DMS 273 (cell line): ENCODE measurements at regions not wholly inside any gene's neighbourhood (a gene's known extent, or its start where the extent isn't known, plus 50 kb on each side); places are given as distances from the start of the nearest gene placed in this dataset.

Experiments
- DNase-seq: peaks from one replicate; lab custom pipeline; 2025; ENCODE audit not compliant: unreplicated experiment; lab: John Stamatoyannopoulos, UW

GRCh38 chr11:37830529-37830928 is 1232.5 kb upstream of the RAG2 start:
- DNase-seq, result no peak

DNA sequence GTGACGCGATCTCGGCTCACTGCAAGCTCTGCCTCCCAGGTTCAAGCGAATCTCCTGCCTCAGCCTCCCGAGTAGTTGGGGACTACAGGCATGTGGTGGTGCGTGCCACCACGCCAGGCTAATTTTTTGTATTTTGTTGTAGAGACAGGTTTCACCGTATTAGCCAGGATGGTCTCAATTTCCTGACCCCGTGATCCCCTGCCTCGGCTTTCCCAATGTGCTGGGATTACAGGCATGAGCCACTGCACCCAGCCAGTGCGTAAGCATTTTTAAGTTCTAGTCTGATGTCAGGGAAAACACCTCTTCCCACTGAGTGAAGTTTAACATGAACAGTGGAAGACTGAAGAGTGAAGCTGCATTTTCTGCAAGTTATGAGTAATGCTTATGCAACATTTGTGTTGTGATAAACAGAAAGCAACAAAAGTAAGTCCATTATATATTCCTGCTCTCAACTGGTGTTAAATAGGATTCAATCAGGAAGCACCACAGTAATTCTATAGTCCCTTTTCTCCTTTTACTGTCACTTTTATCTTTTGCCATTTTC is 1219.8 kb upstream of the RAG2 start:
- DNase-seq, result no peak

- DNase-seq, result no peak
Measured at GRCh38 chr11:37812281-37812880, 1214.3 kb upstream of the RAG2 start.

DNA sequence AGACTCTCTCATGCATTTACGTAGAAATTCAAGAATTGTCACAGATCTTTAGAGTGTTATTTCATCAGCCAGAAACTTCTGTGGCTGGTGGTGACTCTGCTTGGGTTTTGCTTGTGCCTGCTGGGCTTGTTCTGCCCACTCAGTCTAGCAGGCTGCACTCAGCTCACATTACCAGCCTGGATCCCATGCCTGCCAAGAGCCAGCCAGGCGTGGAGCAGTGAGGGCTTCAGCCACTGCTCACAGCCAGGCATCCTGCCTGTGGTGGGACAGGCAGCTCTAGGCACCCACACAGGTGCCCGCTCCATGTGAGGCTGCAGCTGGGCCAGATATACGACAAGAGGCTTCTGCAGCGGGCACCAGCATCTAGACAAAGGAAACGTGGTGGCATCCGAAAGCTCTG is 1213.3 kb upstream of the RAG2 start:
- no peak for DNase-seq

DNA sequence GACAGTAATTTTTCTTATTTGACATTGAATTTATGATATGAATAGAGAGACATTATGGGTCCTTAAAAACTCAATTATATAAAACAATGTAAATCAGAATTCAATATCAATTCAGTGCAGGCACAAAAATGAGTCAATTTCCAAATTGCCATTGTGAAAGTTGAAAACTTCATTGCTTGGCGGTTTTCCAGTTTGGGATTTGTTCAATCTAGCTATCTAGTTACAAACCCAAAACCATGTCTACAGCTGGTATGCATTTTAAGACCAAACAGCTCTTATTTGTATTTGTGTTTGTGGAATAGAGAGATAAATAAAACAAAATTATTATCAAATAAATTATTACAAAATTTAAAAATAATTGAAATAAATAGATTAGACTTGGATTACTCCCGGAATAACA is 1206.6 kb upstream of the RAG2 start:
- no peak for DNase-seq

- DNase-seq, result no peak
Measured at GRCh38 chr11:37788141-37788877, 1190.3 kb upstream of the RAG2 start.

DNA sequence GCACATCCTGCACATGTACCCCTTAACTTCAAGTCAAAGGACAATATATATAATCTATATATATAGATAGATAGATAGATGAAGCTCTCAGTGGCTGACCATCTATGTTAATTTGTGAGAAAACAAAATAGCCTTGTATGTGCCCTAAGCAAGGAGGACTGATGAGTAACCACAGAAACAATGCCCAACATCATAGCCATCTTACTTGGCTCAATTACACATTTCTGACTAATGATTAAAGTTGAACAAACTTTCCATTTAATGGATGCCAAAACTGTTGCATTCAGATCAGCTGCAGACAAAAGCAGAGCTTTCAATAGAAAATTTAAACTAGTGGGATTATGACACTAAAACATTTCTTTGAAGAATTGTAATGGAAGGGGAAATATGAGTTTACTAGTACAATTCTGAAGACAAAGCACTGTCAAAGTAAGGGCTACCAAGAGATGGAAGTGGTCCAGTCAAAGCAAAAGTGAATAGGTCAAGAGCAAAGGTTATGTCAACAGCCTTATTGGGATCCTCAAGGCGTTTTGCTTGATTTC is 1188.2 kb upstream of the RAG2 start:
- no peak for DNase-seq

GRCh38 chr11:37774441-37774840 is 1176.4 kb upstream of the RAG2 start:
- DNase-seq, result no peak

DNA sequence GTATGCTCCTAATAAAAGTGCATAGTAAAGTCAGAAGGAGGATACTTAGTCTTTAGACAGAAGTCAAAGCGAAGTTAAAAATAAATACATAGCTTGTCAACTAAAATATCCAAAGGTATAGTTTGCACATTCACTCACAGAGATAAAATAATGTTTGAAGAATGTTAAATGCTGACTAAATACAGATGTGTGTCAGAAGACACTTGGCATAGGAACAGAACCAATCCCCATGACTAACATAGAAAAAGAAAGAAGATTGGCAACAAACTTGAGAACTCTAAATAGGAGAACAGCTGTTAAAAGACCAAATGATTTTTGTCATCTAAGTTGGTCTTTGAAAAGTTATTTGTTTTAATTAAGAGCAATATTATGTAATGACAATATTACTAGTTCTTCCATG is 1172.1 kb upstream of the RAG2 start:
- no peak for DNase-seq

GRCh38 chr11:37762079-37762478 is 1164.0 kb upstream of the RAG2 start:
- no peak for DNase-seq

GRCh38 chr11:37755521-37755920 is 1157.5 kb upstream of the RAG2 start:
- DNase-seq, result no peak

GRCh38 chr11:37748641-37749040 is 1150.6 kb upstream of the RAG2 start:
- DNase-seq, result no peak

DNA sequence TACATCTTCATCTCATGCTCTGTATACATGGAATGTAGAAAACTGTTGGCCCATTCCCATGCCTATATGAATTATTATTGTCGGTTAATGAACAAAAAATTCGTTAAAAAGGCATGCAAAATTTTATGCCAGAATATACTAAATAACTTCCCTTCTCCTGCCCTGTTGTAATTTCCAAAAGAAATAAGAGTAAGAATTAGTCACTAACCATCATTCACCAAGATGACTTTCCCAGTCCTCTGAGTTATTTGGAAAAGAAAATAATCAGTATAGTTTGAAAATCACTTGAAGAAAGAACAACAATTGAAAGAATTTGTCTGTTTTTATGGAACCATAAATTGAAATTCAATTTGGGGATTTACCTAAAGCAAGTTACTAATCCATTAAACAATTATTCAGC is 1149.1 kb upstream of the RAG2 start:
- no peak for DNase-seq

DNA sequence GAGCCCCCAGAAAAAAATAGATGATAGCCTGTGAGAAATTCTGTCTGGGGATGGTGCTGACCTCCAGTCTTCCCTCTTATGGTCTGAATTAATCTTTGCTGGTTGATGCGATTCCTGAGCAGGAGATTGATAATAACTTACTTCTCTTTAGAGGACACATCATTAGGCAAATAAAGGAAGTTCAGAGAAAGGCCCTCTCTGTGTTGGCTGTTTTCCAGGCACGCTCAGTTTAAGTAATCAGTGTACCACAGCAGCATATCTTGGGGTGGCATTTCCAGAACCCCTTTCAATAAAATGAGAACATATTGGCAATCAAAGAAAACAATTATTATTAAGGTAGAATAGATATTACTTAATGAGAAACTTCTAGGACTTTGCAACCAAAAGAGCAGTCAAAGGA is 1129.3 kb upstream of the RAG2 start:
- DNase-seq, result no peak

DNA sequence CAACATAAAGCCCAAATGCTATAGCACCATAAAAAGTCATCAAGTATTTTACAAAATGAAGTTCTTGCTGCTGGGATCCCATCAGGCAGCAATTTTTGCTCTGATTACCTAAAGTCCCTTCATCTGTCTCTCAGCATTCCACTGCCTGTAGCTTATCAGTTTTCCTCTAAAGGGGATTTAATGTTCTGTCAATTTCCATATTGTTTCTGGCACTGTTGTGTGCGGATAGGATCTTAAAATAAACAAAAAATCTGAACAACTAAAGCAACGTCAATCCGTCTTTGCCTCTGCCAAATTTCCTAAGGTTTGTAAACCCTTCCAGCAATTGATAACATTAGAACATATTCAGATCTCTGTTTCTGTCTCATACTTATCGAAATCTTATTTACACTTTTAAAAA is 1126.3 kb upstream of the RAG2 start:
- DNase-seq, result no peak

GRCh38 chr11:37721485-37721884 is 1123.4 kb upstream of the RAG2 start:
- DNase-seq, result no peak

GRCh38 chr11:37718431-37718999 is 1120.5 kb upstream of the RAG2 start:
- peak; percentile 10 for DNase-seq

DNA sequence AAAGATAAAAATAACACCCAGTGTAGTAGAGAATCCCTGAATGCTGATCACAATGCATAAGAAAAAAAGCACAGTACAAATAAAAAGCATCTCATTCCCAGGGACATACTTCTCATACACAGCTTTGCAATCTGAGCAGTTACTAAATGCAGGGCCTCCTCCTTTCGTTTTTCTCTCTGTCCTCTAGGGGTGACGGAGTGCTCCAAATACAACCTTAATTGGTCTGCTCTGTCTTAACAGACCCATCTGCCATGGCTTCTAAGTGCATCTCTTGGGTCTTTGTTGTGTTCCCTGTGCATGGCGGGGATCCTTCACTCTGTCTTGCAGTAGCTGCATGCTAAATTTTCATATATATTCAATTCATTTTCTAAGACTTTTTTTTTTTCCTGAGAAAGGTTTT is 1114.2 kb upstream of the RAG2 start:
- peak; percentile 4 for DNase-seq

DNA sequence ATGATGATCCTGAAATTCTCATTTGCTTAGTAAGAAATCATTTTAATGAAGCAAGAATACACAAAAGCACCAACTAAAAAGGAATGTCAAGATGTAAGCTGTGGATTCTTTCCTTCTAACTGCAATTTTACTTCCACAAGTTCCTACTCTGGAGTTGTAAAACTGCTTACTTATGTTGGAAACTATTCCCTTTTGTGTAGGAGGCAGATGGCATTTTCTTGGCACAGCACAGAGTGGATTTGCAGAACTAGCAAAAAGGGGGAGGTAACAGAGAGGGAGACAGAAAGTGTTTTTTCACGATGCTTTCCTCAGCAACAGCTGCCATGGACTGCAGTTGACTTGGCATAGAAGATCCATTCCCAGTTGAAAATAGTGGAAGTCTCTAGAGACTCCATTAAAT is 1112.0 kb upstream of the RAG2 start:
- peak; percentile 2 for DNase-seq

DNA sequence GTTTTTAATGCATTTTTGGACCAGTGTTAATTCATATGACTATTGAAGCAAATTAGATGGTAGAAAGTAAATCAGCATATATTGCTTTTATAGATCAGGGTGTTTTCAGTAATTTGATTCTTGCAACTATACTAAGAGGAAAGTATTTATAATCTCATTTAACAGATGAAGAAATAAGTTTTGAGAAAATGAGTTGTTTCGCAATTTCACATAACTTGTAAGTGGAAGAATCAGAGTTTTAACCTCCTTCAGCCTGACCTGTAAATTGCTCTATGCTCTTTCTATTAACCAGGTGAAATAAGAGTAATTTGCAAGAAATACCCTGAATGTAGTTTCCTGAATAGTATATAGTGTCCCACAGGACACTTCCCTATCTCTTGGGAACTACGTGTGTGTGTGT is 1106.8 kb upstream of the RAG2 start:
- DNase-seq, result no peak

DNA sequence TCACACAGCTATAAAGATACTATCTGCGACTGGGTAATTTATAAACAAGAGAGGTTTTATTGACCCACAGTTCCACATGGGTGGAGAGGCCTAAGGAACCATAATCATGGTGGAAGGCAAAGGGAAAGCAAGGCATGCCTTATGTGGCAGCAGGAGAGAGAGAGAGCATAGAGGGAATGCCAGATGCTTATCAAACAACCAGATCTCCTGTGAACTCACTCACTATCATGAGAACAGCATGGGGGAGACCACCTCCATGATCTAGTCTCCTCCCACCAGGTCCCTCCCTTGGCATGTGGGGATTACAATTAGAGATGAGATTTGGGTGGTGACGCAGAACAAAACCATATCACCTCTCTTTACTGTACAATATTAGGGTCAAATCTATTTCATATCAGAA is 1101.6 kb upstream of the RAG2 start:
- DNase-seq, result no peak

DNA sequence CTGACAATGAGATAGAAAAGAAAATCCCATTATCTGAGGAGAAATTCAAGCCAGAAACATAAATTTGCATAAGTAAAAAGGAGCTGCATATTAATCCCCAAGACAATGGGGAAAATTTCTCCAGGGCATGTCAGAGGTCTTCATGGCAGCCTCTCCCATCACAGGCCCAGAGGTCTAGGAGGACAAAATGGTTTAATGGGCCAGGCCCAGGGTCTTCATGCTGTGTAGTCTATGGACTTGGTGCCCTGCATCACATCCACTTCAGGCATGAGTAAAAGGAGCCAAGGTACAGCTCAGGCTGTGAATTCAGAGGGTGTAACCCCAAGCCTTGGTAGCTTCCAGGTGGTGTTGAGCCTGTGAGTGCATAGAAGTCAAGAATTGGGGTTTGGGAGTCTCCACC is 1097.2 kb upstream of the RAG2 start:
- DNase-seq, result no peak
